Germinal center (tissue), 1 donor: ENCODE measurements at regions not wholly inside any gene's neighbourhood (a gene's known extent, or its start where the extent isn't known, plus 50 kb on each side); places are given as distances from the start of the nearest gene placed in this dataset.
"Not testable (repeated sequence)": the region's sequence is repeated elsewhere in the genome, so short reads cannot be mapped to it uniquely, and the experiment has no call there.

ENCODE experiments used
- DNase-seq: peaks from one replicate; pipeline ENCODE4 v3.0.0; 2012; ENCODE audit warnings: mixed read lengths, low spot score

- not testable (repeated sequence) for DNase-seq
Measured at GRCh38 chr9:41018948-41019347, 109.5 kb downstream of the FOXD4L6 start.

GRCh38 chr9:41016699-41017098 is 111.8 kb downstream of the FOXD4L6 start:
- not testable (repeated sequence) for DNase-seq

GRCh38 chr9:40999952-41000700 is 128.4 kb downstream of the FOXD4L6 start:
- not testable (repeated sequence) for DNase-seq

GRCh38 chr9:40995490-40995889 is 133.0 kb downstream of the FOXD4L6 start:
- not testable (repeated sequence) for DNase-seq

GRCh38 chr9:40993842-40994241 is 134.6 kb downstream of the FOXD4L6 start:
- not testable (repeated sequence) for DNase-seq

GRCh38 chr9:40993375-40993774 is 135.1 kb downstream of the FOXD4L6 start:
- not testable (repeated sequence) for DNase-seq

- peak; percentile 22 for DNase-seq
Measured at GRCh38 chr9:40992472-40992821, 136.0 kb downstream of the FOXD4L6 start.

- peak; percentile 87 for DNase-seq
Measured at GRCh38 chr9:40991741-40992471, 136.6 kb downstream of the FOXD4L6 start.

- peak; percentile 2 for DNase-seq
Measured at GRCh38 chr9:40991100-40991740, 137.3 kb downstream of the FOXD4L6 start.

GRCh38 chr9:40986332-40986731 is 142.1 kb downstream of the FOXD4L6 start:
- DNase-seq = not testable (repeated sequence)

GRCh38 chr9:40975351-40975750 is 153.1 kb downstream of the FOXD4L6 start:
- DNase-seq = not testable (repeated sequence)

- DNase-seq = not testable (repeated sequence)
Measured at GRCh38 chr9:40974912-40975311, 153.6 kb downstream of the FOXD4L6 start.

GRCh38 chr9:40971773-40972172 is 156.7 kb downstream of the FOXD4L6 start:
- DNase-seq = not testable (repeated sequence)

- DNase-seq = not testable (repeated sequence)
Measured at GRCh38 chr9:40970340-40970739, 158.1 kb downstream of the FOXD4L6 start.

- DNase-seq = not testable (repeated sequence)
Measured at GRCh38 chr9:40962461-40962860, 166.0 kb downstream of the FOXD4L6 start.

GRCh38 chr9:40951876-40952494 is 176.5 kb downstream of the FOXD4L6 start:
- not testable (repeated sequence) for DNase-seq

- not testable (repeated sequence) for DNase-seq
Measured at GRCh38 chr9:40946228-40946627, 182.3 kb downstream of the FOXD4L6 start.

GRCh38 chr9:40942730-40943129 is 185.8 kb downstream of the FOXD4L6 start:
- DNase-seq = not testable (repeated sequence)

GRCh38 chr9:40939888-40940209 is 188.6 kb downstream of the FOXD4L6 start:
- DNase-seq = not testable (repeated sequence)

- not testable (repeated sequence) for DNase-seq
Measured at GRCh38 chr9:40939201-40939887, 189.1 kb downstream of the FOXD4L6 start.

- no peak for DNase-seq
Measured at GRCh38 chr9:40935336-40935735, 193.1 kb downstream of the FOXD4L6 start.

GRCh38 chr9:40934480-40934879 is 194.0 kb downstream of the FOXD4L6 start:
- not testable (repeated sequence) for DNase-seq
